ENCODE measurements at regions not wholly inside any gene's neighbourhood (a gene's known extent, or its start where the extent isn't known, plus 50 kb on each side); places are given as distances from the start of the nearest gene placed in this dataset.

DNA sequence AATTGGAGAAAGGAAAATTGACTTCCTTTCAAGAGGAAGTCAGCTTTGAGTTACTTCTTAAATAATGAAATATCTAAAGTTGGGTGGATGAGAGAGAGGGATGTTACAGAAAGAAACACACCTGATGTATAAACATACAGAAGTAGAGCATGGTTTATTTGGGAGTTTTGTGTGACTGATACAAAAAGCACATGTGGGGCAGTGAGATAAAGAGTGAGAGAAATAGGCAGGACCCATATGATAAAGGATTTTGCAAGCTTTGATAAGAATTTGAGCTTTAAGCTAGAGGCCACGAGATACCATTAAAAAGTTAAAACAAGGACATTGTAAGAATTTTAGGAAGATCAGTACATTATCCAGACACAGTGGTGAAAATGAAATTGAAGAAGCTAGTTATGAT, 263.3 kb upstream of the GPRIN3 start:
- no peak for TF ChIP-seq CTCF (IDR thresholded peaks at IDR 0.05; ENCODE audit: low read depth, low read length, missing control alignments)
- in situ Hi-C loops (cut with HindIII; ENCODE audit: low sequenced_read_pairs) = no loop called here
- no peak for DNase-seq (ENCODE audit: low read depth)
- H3K4me3 ChIP-seq (ENCODE audit: low read depth, low read length) = no peak overlapping the region

DNA sequence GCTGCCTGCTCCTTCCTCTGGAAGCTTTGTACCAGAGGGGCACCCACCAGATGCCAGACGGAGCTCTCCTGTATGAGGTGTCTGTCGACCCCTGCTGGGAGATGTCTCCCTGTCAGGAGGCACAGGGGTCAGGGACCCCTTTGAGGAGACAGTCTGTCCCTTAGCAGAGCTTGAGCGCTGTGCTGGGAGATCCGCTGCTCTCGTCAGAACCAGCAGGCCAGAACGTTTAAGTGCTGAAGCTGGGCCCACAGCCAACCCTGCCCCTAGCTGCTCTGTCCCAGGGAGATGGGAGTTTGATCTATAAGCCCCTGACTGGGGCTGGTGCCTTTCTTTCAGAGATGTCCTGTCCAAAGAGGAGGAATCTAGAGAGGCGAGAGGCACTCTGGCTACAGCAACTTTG, 260.3 kb upstream of the GPRIN3 start:
- no peak for DNase-seq (ENCODE audit: low read depth)
- no peak for TF ChIP-seq CTCF (IDR thresholded peaks at IDR 0.05; ENCODE audit: low read depth, low read length, missing control alignments)
- in situ Hi-C loops (cut with HindIII; ENCODE audit: low sequenced_read_pairs) = no loop called here
- no peak overlapping the region for H3K4me3 ChIP-seq (ENCODE audit: low read depth, low read length)

GRCh38 chr4:89563431-89563830, 255.8 kb upstream of the GPRIN3 start:
- no peak for DNase-seq (ENCODE audit: low read depth)
- H3K4me3 ChIP-seq (ENCODE audit: low read depth, low read length) = no peak overlapping the region
- in situ Hi-C loops (cut with HindIII; ENCODE audit: low sequenced_read_pairs) = no loop called here
- no peak for TF ChIP-seq CTCF (IDR thresholded peaks at IDR 0.05; ENCODE audit: low read depth, low read length, missing control alignments)

- no peak for TF ChIP-seq CTCF (IDR thresholded peaks at IDR 0.05; ENCODE audit: low read depth, low read length, missing control alignments)
- H3K4me3 ChIP-seq (ENCODE audit: low read depth, low read length) = no peak overlapping the region
- in situ Hi-C loops (cut with HindIII; ENCODE audit: low sequenced_read_pairs) = no loop called here
- no peak for DNase-seq (ENCODE audit: low read depth)
Measured at GRCh38 chr4:89562746-89563145, 255.1 kb upstream of the GPRIN3 start.

DNA sequence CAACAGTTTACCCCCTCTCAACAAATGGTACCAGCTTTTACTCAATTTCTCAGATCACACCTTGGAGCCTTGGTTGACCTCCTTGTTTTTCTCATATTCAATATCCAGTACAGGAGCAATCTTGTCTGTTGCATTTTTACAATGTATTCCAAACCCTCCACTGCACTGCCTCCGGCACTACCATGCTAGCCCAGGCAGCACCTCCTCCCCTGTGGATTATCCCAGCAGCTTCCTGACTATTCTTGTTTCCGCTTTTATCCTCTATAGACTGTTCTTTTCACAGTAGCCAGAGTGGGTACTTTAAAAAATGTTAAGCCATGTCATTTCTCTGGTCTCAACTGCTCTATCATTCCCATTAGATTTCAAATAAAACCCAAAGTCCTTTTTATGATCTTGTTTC, 253.4 kb upstream of the GPRIN3 start:
- in situ Hi-C loops (cut with HindIII; ENCODE audit: low sequenced_read_pairs) = no loop called here
- H3K4me3 ChIP-seq (ENCODE audit: low read depth, low read length) = no peak overlapping the region
- no peak for DNase-seq (ENCODE audit: low read depth)
- no peak for TF ChIP-seq CTCF (IDR thresholded peaks at IDR 0.05; ENCODE audit: low read depth, low read length, missing control alignments)

- TF ChIP-seq CTCF (IDR thresholded peaks at IDR 0.05; ENCODE audit: low read depth, low read length, missing control alignments) = peak; percentile 45
- no peak for DNase-seq (ENCODE audit: low read depth)
- in situ Hi-C loops (cut with HindIII; ENCODE audit: low sequenced_read_pairs) = no loop called here
- H3K4me3 ChIP-seq (ENCODE audit: low read depth, low read length) = no peak overlapping the region
Measured at GRCh38 chr4:89558147-89558546, 250.5 kb upstream of the GPRIN3 start.

Measured in astrocyte of the cerebellum (primary cell).